ENCODE measurements at regions not wholly inside any gene's neighbourhood (a gene's known extent, or its start where the extent isn't known, plus 50 kb on each side); places are given as distances from the start of the nearest gene placed in this dataset.
"Not testable (repeated sequence)": the region's sequence is repeated elsewhere in the genome, so short reads cannot be mapped to it uniquely, and the experiment has no call there.

- no peak for DNase-seq
- in situ Hi-C loops (cut with MboI; ENCODE audit: low pct_unique_long_range_greater_than_20kb, low sequenced_read_pairs) = no loop called here
Measured at GRCh38 chr12:17284873-17285272, 678.9 kb upstream of the LMO3 start.

GRCh38 chr12:17283563-17283962 lies 677.6 kb upstream of the LMO3 start:
- in situ Hi-C loops (cut with MboI; ENCODE audit: low pct_unique_long_range_greater_than_20kb, low sequenced_read_pairs) = no loop called here
- DNase-seq = no peak

GRCh38 chr12:17282169-17282568 lies 676.2 kb upstream of the LMO3 start:
- in situ Hi-C loops (cut with MboI; ENCODE audit: low pct_unique_long_range_greater_than_20kb, low sequenced_read_pairs); DNase-seq: not testable (repeated sequence)

GRCh38 chr12:17278946-17279345 lies 673.0 kb upstream of the LMO3 start:
- no peak for DNase-seq
- in situ Hi-C loops (cut with MboI; ENCODE audit: low pct_unique_long_range_greater_than_20kb, low sequenced_read_pairs) = no loop called here

GRCh38 chr12:17276196-17276595 lies 670.2 kb upstream of the LMO3 start:
- in situ Hi-C loops (cut with MboI; ENCODE audit: low pct_unique_long_range_greater_than_20kb, low sequenced_read_pairs) = no loop called here
- DNase-seq = no peak

- DNase-seq = no peak
- in situ Hi-C loops (cut with MboI; ENCODE audit: low pct_unique_long_range_greater_than_20kb, low sequenced_read_pairs) = no loop called here
Measured at GRCh38 chr12:17266856-17267255, 660.9 kb upstream of the LMO3 start.

GRCh38 chr12:17264603-17265002 lies 658.6 kb upstream of the LMO3 start:
- in situ Hi-C loops (cut with MboI; ENCODE audit: low pct_unique_long_range_greater_than_20kb, low sequenced_read_pairs) = no loop called here

GRCh38 chr12:17239874-17240273 lies 633.9 kb upstream of the LMO3 start:
- in situ Hi-C loops (cut with MboI; ENCODE audit: low pct_unique_long_range_greater_than_20kb, low sequenced_read_pairs) = no loop called here
- no peak for DNase-seq

More at GRCh38 chr12:17264603-17265002, 658.6 kb upstream of the LMO3 start:
- no peak for DNase-seq

- DNase-seq = no peak
- in situ Hi-C loops (cut with MboI; ENCODE audit: low pct_unique_long_range_greater_than_20kb, low sequenced_read_pairs) = no loop called here
Measured at GRCh38 chr12:17235996-17236395, 630.0 kb upstream of the LMO3 start.

- DNase-seq = peak; percentile 3
- in situ Hi-C loops (cut with MboI; ENCODE audit: low pct_unique_long_range_greater_than_20kb, low sequenced_read_pairs) = no loop called here
Measured at GRCh38 chr12:17215759-17216570, 610.0 kb upstream of the LMO3 start.

GRCh38 chr12:17214929-17215328 lies 609.0 kb upstream of the LMO3 start:
- DNase-seq = no peak

GRCh38 chr12:17206553-17206952 lies 600.6 kb upstream of the LMO3 start:
- DNase-seq = no peak
- in situ Hi-C loops (cut with MboI; ENCODE audit: low pct_unique_long_range_greater_than_20kb, low sequenced_read_pairs) = no loop called here

More at GRCh38 chr12:17214929-17215328, 609.0 kb upstream of the LMO3 start:
- in situ Hi-C loops (cut with MboI; ENCODE audit: low pct_unique_long_range_greater_than_20kb, low sequenced_read_pairs) = no loop called here

- in situ Hi-C loops (cut with MboI; ENCODE audit: low pct_unique_long_range_greater_than_20kb, low sequenced_read_pairs) = no loop called here
- no peak for DNase-seq
Measured at GRCh38 chr12:17204289-17205054, 598.5 kb upstream of the LMO3 start.

- in situ Hi-C loops (cut with MboI; ENCODE audit: low pct_unique_long_range_greater_than_20kb, low sequenced_read_pairs) = no loop called here
- no peak for DNase-seq
Measured at GRCh38 chr12:17203497-17203896, 597.5 kb upstream of the LMO3 start.

- in situ Hi-C loops (cut with MboI; ENCODE audit: low pct_unique_long_range_greater_than_20kb, low sequenced_read_pairs) = no loop called here
- DNase-seq = no peak
Measured at GRCh38 chr12:17197971-17198370, 592.0 kb upstream of the LMO3 start.

- in situ Hi-C loops (cut with MboI; ENCODE audit: low pct_unique_long_range_greater_than_20kb, low sequenced_read_pairs) = no loop called here
Measured at GRCh38 chr12:17192721-17193120, 586.8 kb upstream of the LMO3 start.

GRCh38 chr12:17169726-17170471 lies 563.9 kb upstream of the LMO3 start:
- in situ Hi-C loops (cut with MboI; ENCODE audit: low pct_unique_long_range_greater_than_20kb, low sequenced_read_pairs) = no loop called here
- DNase-seq = no peak

More at GRCh38 chr12:17192721-17193120, 586.8 kb upstream of the LMO3 start:
- DNase-seq = no peak

GRCh38 chr12:17159506-17160300 lies 553.7 kb upstream of the LMO3 start:
- in situ Hi-C loops (cut with MboI; ENCODE audit: low pct_unique_long_range_greater_than_20kb, low sequenced_read_pairs) = no loop called here

GRCh38 chr12:17158201-17158600 lies 552.2 kb upstream of the LMO3 start:
- in situ Hi-C loops (cut with MboI; ENCODE audit: low pct_unique_long_range_greater_than_20kb, low sequenced_read_pairs) = no loop called here
- DNase-seq = no peak

More at GRCh38 chr12:17159506-17160300, 553.7 kb upstream of the LMO3 start:
- DNase-seq = no peak
